RWPE1 (cell line): ENCODE measurements at regions not wholly inside any gene's neighbourhood (a gene's known extent, or its start where the extent isn't known, plus 50 kb on each side); places are given as distances from the start of the nearest gene placed in this dataset.

ENCODE experiments used
- CTCF ChIA-PET: fragments of 350-600 bp; sonication (Branson Sonifier 250); formaldehyde crosslinking; extraction: SDS; loops from one replicate; lab custom pipeline; 2021; lab: Yijun Ruan, JAX
- POLR2A ChIA-PET: fragments of 400-600 bp; formaldehyde crosslinking; extraction: SDS; loops from one replicate; lab custom pipeline; 2020; ENCODE audit warnings: antibody characterized with exemption; ENCODE audit not compliant: low non-redundant PET; lab: Yijun Ruan, JAX
- DNase-seq: peaks from one replicate; pipeline ENCODE4 v3.0.0; 2012; ENCODE audit warnings: low spot score
- H3K27ac ChIP-seq: fragments of 450-650 bp; 2 replicates; pipeline ENCODE4 v1.5.1; 2017
- CTCF ChIP-seq: fragments of 450-650 bp; conservative IDR thresholded peaks from 2 replicates; pipeline ENCODE4 v1.5.1; 2017; ENCODE audit warnings: low read depth, mild to moderate bottlenecking

- no peak for DNase-seq
- ChIA-PET CTCF (interaction anchor here (0.6 kb wide), 1 partner anchor 32 kb away, joined by 3 read pairs; no protein-coding TSS in a partner anchor), POLR2A (no interaction called here)
- H3K27ac ChIP-seq: no peak overlapping the region
- TF ChIP-seq CTCF: no peak
Observed at GRCh38 chr6:67336014-67336413, 1299.1 kb upstream of the ADGRB3 start.

GRCh38 chr6:67331304-67331703, 1303.8 kb upstream of the ADGRB3 start:
- DNase-seq: no peak
- CTCF ChIA-PET: interaction anchor here (0.6 kb wide), 1 partner anchor 869 kb away, joined by 3 read pairs; no protein-coding TSS in a partner anchor
- POLR2A ChIA-PET: no interaction called here
- TF ChIP-seq CTCF: no peak
- no peak overlapping the region for H3K27ac ChIP-seq

GRCh38 chr6:67328269-67328668, 1306.8 kb upstream of the ADGRB3 start:
- DNase-seq: no peak
- POLR2A ChIA-PET: no interaction called here
- H3K27ac ChIP-seq: no peak overlapping the region
- CTCF ChIA-PET: no interaction called here
- no peak for TF ChIP-seq CTCF

- no peak overlapping the region for H3K27ac ChIP-seq
- ChIA-PET CTCF (no interaction called here), POLR2A (no interaction called here)
- TF ChIP-seq CTCF: no peak
- DNase-seq: no peak
Observed at GRCh38 chr6:67300430-67301040, 1334.5 kb upstream of the ADGRB3 start.

GRCh38 chr6:67292169-67292568, 1342.9 kb upstream of the ADGRB3 start:
- POLR2A ChIA-PET: no interaction called here
- no peak for DNase-seq
- no peak for TF ChIP-seq CTCF
- CTCF ChIA-PET: no interaction called here
- H3K27ac ChIP-seq: no peak overlapping the region

- ChIA-PET POLR2A (no interaction called here), CTCF (no interaction called here)
- DNase-seq: no peak
Observed at GRCh38 chr6:67287566-67287965, 1347.5 kb upstream of the ADGRB3 start.

More at GRCh38 chr6:67287566-67287965, 1347.5 kb upstream of the ADGRB3 start:
- no peak for TF ChIP-seq CTCF
- no peak overlapping the region for H3K27ac ChIP-seq
